ENCODE measurements at regions not wholly inside any gene's neighbourhood (a gene's known extent, or its start where the extent isn't known, plus 50 kb on each side); places are given as distances from the start of the nearest gene placed in this dataset.

DNA sequence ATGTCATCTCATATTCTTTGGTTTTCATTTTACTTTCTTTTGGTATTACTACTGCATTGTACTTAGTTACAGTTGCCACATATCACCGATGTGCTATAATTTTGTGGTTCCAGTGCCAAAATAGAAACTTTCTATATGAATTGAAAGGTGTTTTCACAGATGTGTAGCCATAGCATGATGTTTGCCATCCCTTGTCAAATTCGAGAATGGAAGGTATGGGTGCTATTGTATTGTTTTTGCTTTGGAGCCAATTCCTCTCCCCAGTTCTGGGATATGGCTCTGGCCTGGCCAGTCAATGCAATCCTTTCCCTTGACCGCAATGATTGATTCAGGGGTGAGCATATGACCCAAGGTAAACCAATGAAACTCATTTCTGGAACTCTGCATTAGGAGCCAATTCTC is 86.2 kb upstream of the RPS6KA3 start:
- TF ChIP-seq, protein P1, sequence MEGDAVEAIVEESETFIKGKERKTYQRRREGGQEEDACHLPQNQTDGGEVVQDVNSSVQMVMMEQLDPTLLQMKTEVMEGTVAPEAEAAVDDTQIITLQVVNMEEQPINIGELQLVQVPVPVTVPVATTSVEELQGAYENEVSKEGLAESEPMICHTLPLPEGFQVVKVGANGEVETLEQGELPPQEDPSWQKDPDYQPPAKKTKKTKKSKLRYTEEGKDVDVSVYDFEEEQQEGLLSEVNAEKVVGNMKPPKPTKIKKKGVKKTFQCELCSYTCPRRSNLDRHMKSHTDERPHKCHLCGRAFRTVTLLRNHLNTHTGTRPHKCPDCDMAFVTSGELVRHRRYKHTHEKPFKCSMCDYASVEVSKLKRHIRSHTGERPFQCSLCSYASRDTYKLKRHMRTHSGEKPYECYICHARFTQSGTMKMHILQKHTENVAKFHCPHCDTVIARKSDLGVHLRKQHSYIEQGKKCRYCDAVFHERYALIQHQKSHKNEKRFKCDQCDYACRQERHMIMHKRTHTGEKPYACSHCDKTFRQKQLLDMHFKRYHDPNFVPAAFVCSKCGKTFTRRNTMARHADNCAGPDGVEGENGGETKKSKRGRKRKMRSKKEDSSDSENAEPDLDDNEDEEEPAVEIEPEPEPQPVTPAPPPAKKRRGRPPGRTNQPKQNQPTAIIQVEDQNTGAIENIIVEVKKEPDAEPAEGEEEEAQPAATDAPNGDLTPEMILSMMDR (IDR thresholded peaks at IDR 0.05; ENCODE audit: insufficient read depth, low read depth, low read length): no peak
- no peak for TF ChIP-seq EZH2 (IDR thresholded peaks at IDR 0.05; ENCODE audit: insufficient read depth, low read length)

Data from astrocyte (in vitro differentiated cells and primary cell).